Stomach (tissue), 4 donors: ENCODE measurements at regions not wholly inside any gene's neighbourhood (a gene's known extent, or its start where the extent isn't known, plus 50 kb on each side); places are given as distances from the start of the nearest gene placed in this dataset.

Experiments
- EP300 ChIP-seq: sonication (generic); formaldehyde crosslinking; IDR thresholded peaks from one replicate; pipeline ENCODE4 v1.6.1; 2017; ENCODE audit warnings: antibody characterized with exemption
- POLR2A ChIP-seq, 4 donors: fragments of 450-650 bp; IDR thresholded peaks; one replicate each; pipeline ENCODE4 v1.6.1; 2016; ENCODE audit warnings: antibody characterized with exemption in 4 of 4, control low read depth in 2 of 4, mild to moderate bottlenecking in 1 of 4, moderate library complexity in 1 of 4
- POLR2AphosphoS5 ChIP-seq, 3 donors: sonication (generic); formaldehyde crosslinking; IDR thresholded peaks; one replicate each; pipeline ENCODE4 v1.6.1; 2016; ENCODE audit warnings: antibody characterized with exemption in 3 of 3
- TF ChIP-seq, protein P1 (sequence below), 7 experiments: fragments of 450-650 bp in 4 of 7; fragments of 200-600 bp in 3 of 7; sonication (generic) in 3 of 7; IDR thresholded peaks; one replicate each; pipeline ENCODE4 v1.5.1; 2016 to 2019; ENCODE audit warnings: antibody characterized with exemption in 7 of 7, control low read depth in 2 of 7, mild to moderate bottlenecking in 1 of 7

GRCh38 chr5:79876456-79876855, 114.6 kb downstream of the MTX3 start:
- TF ChIP-seq, protein P1, sequence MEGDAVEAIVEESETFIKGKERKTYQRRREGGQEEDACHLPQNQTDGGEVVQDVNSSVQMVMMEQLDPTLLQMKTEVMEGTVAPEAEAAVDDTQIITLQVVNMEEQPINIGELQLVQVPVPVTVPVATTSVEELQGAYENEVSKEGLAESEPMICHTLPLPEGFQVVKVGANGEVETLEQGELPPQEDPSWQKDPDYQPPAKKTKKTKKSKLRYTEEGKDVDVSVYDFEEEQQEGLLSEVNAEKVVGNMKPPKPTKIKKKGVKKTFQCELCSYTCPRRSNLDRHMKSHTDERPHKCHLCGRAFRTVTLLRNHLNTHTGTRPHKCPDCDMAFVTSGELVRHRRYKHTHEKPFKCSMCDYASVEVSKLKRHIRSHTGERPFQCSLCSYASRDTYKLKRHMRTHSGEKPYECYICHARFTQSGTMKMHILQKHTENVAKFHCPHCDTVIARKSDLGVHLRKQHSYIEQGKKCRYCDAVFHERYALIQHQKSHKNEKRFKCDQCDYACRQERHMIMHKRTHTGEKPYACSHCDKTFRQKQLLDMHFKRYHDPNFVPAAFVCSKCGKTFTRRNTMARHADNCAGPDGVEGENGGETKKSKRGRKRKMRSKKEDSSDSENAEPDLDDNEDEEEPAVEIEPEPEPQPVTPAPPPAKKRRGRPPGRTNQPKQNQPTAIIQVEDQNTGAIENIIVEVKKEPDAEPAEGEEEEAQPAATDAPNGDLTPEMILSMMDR (IDR thresholded peaks at IDR 0.05), result no peak
- no peak for TF ChIP-seq POLR2AphosphoS5 (IDR thresholded peaks at IDR 0.05)
- no peak for TF ChIP-seq EP300
- no peak for TF ChIP-seq POLR2A (IDR thresholded peaks at IDR 0.05)
